ENCODE measurements at regions not wholly inside any gene's neighbourhood (a gene's known extent, or its start where the extent isn't known, plus 50 kb on each side); places are given as distances from the start of the nearest gene placed in this dataset.
"Not testable (repeated sequence)": the region's sequence is repeated elsewhere in the genome, so short reads cannot be mapped to it uniquely, and the experiment has no call there.

- TF ChIP-seq CTCF (conservative IDR thresholded peaks at IDR 0.05; ENCODE audit: low read depth, low read length); MAZ (IDR thresholded peaks at IDR 0.05; ENCODE audit: borderline replicate concordance, low read depth, low read length); POLR2A (IDR thresholded peaks at IDR 0.05; ENCODE audit: low read depth, low read length); RCOR1 (IDR thresholded peaks at IDR 0.05; ENCODE audit: insufficient replicate concordance, low read length); CEBPB (IDR thresholded peaks at IDR 0.05; ENCODE audit: low read depth, low read length); FOS (IDR thresholded peaks at IDR 0.05; ENCODE audit: low read depth, low read length); USF2 (IDR thresholded peaks at IDR 0.05; ENCODE audit: low read depth, low read length); MAFK (IDR thresholded peaks at IDR 0.05; ENCODE audit: low read depth, low read length); SMC3 (IDR thresholded peaks at IDR 0.05; ENCODE audit: low read depth, low read length); MXI1 (IDR thresholded peaks at IDR 0.05; ENCODE audit: borderline replicate concordance, low read depth, low read length): not testable (repeated sequence)
Measured at GRCh38 chr20:41727681-41728080, 109.5 kb upstream of the CHD6 start.
